Nephron progenitor cell (in vitro differentiated cells): ENCODE measurements at regions not wholly inside any gene's neighbourhood (a gene's known extent, or its start where the extent isn't known, plus 50 kb on each side); places are given as distances from the start of the nearest gene placed in this dataset.
A peak's percentile ranks its signal among the peaks of the same experiment; 100 is the strongest.

Experiments used
- DNase-seq: peaks from one replicate; pipeline ENCODE4 v3.0.0; 2021
- H3K27ac Mint-ChIP-seq: 2 replicates; pipeline ENCODE4 v1.8.0; 2021; ENCODE audit warnings: mild to moderate bottlenecking, moderate library complexity, mixed read lengths
- H3K27me3 Mint-ChIP-seq: 2 replicates; pipeline ENCODE4 v1.8.0; 2021; ENCODE audit warnings: mild to moderate bottlenecking, low read depth, mixed read lengths; ENCODE audit not compliant: poor library complexity
- H3K36me3 Mint-ChIP-seq: 2 replicates; pipeline ENCODE4 v1.8.0; 2021; ENCODE audit warnings: low read depth, mixed read lengths
- H3K4me1 Mint-ChIP-seq: 2 replicates; pipeline ENCODE4 v1.8.0; 2021; ENCODE audit warnings: mixed read lengths
- H3K4me3 Mint-ChIP-seq: 2 replicates; pipeline ENCODE4 v1.8.0; 2021; ENCODE audit warnings: mild to moderate bottlenecking, moderate library complexity, mixed read lengths
- H3K9me3 Mint-ChIP-seq: 2 replicates; pipeline ENCODE4 v1.8.0; 2021; ENCODE audit warnings: mild to moderate bottlenecking, moderate library complexity, mixed read lengths
- CTCF ChIP-seq: fragments of 200-600 bp; sonication (generic); IDR thresholded peaks from 2 replicates; pipeline ENCODE4 v1.5.0; 2021; ENCODE audit warnings: antibody characterized with exemption

DNA sequence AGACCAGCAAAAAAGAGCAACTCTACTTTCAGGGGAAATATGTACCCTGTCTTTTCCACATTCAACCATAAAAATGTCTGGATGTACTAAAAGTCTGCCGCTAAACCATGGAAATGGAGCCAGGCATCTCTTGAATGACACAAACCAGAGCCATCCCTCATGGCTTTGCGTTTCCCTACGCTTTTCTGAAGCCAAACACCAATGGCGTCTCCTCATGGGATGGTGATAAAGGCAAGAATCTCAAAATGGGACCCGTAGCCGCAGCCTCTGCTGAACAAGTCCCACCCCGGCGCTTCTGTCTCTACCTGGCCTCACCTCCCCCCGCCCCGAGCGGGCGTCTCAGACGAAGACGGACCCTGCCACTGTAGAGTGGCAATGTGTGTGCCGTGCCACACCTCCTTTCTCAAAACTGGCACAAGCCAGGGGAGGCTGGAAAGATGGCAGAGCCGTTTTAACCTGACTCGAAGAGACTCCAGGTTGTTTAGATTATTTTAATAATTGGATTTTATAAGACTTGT is 80.3 kb upstream of the AFDN start:
- no peaks in the 10 kb centered on the region for H3K36me3 Mint-ChIP-seq
- H3K4me1 Mint-ChIP-seq, result peaks cover 65% of the 10 kb centered on the region
- no peak overlapping the region for H3K4me3 Mint-ChIP-seq
- no peak overlapping the region for H3K27ac Mint-ChIP-seq
- H3K27me3 Mint-ChIP-seq, result peaks cover 4% of the 10 kb centered on the region
- H3K9me3 Mint-ChIP-seq, result peaks cover 10% of the 10 kb centered on the region
- no peak for TF ChIP-seq CTCF
- DNase-seq, result no peak

- Mint-ChIP-seq H3K9me3 (peaks cover 10% of the 10 kb centered on the region), H3K27ac (no peak overlapping the region), H3K36me3 (no peaks in the 10 kb centered on the region), H3K4me1 (peaks cover 70% of the 10 kb centered on the region), H3K4me3 (peak overlapping the region; percentile 10), H3K27me3 (peaks cover 4% of the 10 kb centered on the region)
- no peak for TF ChIP-seq CTCF
- DNase-seq, result no peak
These were observed 79.7 kb upstream of the AFDN start for GRCh38 chr6:167746975-167747374.

DNA sequence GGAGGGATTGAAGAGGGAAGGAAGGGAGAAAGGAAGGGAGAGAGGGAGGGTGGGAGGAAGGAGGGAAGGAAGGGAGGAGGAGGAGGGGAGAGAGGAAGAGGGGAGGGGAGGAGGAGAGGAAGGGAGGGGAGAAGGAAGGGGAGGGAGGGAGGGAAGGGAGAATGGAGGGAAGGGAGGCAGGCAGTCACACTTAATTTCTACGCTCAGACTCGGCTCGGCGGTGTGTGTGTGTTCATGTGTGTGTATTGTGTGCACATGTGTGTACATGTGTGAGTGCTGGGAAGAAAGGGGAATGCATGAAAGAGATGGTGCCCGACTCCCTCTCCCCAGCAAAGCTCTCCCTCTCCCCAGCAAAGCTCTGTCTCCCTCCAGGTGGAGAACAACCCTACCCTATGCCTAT is 79.1 kb upstream of the AFDN start:
- H3K27me3 Mint-ChIP-seq, result peaks cover 8% of the 10 kb centered on the region
- DNase-seq, result no peak
- H3K36me3 Mint-ChIP-seq, result no peaks in the 10 kb centered on the region
- peaks cover 17% of the 10 kb centered on the region for H3K9me3 Mint-ChIP-seq
- no peak for TF ChIP-seq CTCF
- H3K27ac Mint-ChIP-seq, result peak overlapping the region; percentile 91
- H3K4me3 Mint-ChIP-seq, result no peak overlapping the region
- H3K4me1 Mint-ChIP-seq, result peaks cover 75% of the 10 kb centered on the region

DNA sequence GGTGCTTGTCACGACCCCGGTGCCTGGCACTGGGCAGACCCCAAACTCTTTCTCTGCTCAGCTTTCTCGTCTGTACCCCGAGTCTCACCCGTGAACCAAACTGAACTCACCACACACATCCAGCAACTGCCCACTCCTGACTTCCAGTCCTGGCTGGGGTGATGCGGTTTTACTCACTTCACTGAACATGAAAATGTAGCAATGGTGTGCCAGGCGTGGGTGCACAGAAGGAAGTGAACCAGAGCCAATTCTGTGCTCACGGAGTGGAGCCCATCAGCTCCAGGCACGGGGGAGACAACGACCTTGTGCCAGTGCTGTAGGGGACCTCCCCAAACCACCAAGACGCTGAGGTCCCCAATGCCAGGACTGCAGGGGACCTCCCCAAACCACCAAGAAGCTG is 78.7 kb upstream of the AFDN start:
- no peak for TF ChIP-seq CTCF
- DNase-seq, result no peak
- peaks cover 17% of the 10 kb centered on the region for H3K9me3 Mint-ChIP-seq
- H3K27me3 Mint-ChIP-seq, result peaks cover 8% of the 10 kb centered on the region
- H3K27ac Mint-ChIP-seq, result peak overlapping the region; percentile 91
- H3K4me3 Mint-ChIP-seq, result no peak overlapping the region
- H3K4me1 Mint-ChIP-seq, result peaks cover 76% of the 10 kb centered on the region
- no peaks in the 10 kb centered on the region for H3K36me3 Mint-ChIP-seq

DNA sequence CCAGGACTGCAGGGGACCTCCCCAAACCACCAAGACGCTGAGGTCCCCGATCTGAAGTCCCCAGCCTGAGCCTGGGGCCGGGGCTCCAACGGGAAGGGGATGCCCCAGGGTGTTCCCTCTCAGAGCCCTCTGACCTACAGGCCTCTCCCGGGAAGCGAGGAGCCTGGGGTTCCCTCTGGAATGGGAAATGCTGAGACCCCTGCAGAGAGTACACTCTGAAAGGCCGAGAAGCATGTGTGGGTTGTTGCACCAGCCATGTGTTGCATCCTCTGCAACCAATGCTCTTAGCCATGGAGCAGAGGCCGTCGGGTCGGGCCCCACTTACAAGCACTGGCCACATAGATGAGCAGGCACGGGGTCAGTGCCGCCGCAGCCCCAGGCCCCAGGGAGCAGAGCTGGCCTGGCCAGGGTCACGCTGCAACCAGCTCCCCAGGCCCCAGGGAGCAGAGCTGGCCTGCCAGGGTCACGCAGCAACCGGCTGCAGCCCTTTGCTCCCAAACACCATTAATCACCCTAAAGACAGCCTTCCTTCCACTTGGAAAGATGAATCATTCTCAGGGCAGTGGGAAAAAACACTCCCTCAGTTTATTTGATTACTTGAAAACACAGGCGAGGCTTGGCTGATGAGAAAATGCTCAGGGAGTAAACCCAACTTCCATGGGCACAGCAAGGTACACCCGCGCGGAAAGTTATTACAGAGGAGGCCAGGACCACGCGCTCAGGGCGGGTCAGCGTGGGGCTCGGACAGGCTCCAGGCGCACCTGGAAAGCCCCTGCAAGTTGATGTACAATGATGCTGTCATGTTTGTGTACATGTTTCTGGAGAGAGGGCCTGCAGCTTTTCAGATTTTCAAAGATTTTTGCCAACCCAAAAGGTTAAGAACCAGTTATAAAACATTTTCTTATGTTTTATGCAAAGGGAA is 78.0 kb upstream of the AFDN start:
- peak; percentile 69 for DNase-seq
- Mint-ChIP-seq H3K4me3 (peak overlapping the region; percentile 53), H3K27me3 (peaks cover 8% of the 10 kb centered on the region), H3K4me1 (peaks cover 78% of the 10 kb centered on the region), H3K9me3 (peaks cover 14% of the 10 kb centered on the region), H3K27ac (peak overlapping the region; percentile 94), H3K36me3 (peaks cover 2% of the 10 kb centered on the region)
- no peak for TF ChIP-seq CTCF
